ENCODE measurements at regions not wholly inside any gene's neighbourhood (a gene's known extent, or its start where the extent isn't known, plus 50 kb on each side); places are given as distances from the start of the nearest gene placed in this dataset.
A peak's percentile ranks its signal among the peaks of the same experiment; 100 is the strongest.
"Not testable (repeated sequence)": the region's sequence is repeated elsewhere in the genome, so short reads cannot be mapped to it uniquely, and the experiment has no call there.

- H3K9me3 ChIP-seq (ENCODE audit: control insufficient read depth in 2 of 3, low read length in 3 of 3); H3K36me3 ChIP-seq (ENCODE audit: control insufficient read depth in 2 of 3, insufficient read depth in 3 of 3, low read length in 3 of 3); POLR2A ChIA-PET; H3K9me3 Mint-ChIP-seq; H3K27ac Mint-ChIP-seq; H3K4me3 Mint-ChIP-seq; H3K4me1 ChIP-seq (ENCODE audit: control insufficient read depth in 2 of 2, insufficient read depth in 2 of 2, low read length in 2 of 2); H3K4me3 ChIP-seq (ENCODE audit: low read length); ATAC-seq; H3K27me3 ChIP-seq (ENCODE audit: control insufficient read depth in 2 of 2, insufficient read depth in 2 of 2, low read length in 2 of 2); CTCF ChIA-PET; H3K27ac ChIP-seq (ENCODE audit: low read depth, low read length); intact Hi-C loops (cut with micrococcal nuclease); H3K36me3 Mint-ChIP-seq; H3K4me1 Mint-ChIP-seq; DNase-seq: not testable (repeated sequence)
- peaks cover 0 to 32% (median 0%) of the 10 kb centered on the region in 5 donors for H3K27me3 Mint-ChIP-seq
Measured at GRCh38 chr17:15872677-15873076, 72.3 kb upstream of the ADORA2B start.

GRCh38 chr17:15877882-15878500, 66.9 kb upstream of the ADORA2B start:
- H3K9me3 ChIP-seq (ENCODE audit: control insufficient read depth in 2 of 3, low read length in 3 of 3); DNase-seq; H3K9me3 Mint-ChIP-seq; ATAC-seq; H3K4me3 Mint-ChIP-seq; H3K27ac ChIP-seq (ENCODE audit: low read depth, low read length); H3K36me3 ChIP-seq (ENCODE audit: control insufficient read depth in 2 of 3, insufficient read depth in 3 of 3, low read length in 3 of 3); H3K4me1 ChIP-seq (ENCODE audit: control insufficient read depth in 2 of 2, insufficient read depth in 2 of 2, low read length in 2 of 2); H3K36me3 Mint-ChIP-seq; H3K27ac Mint-ChIP-seq; CTCF ChIA-PET; intact Hi-C loops (cut with micrococcal nuclease); H3K4me1 Mint-ChIP-seq; H3K27me3 ChIP-seq (ENCODE audit: control insufficient read depth in 2 of 2, insufficient read depth in 2 of 2, low read length in 2 of 2); POLR2A ChIA-PET; H3K4me3 ChIP-seq (ENCODE audit: low read length): not testable (repeated sequence)
- peaks cover 0 to 19% (median 0%) of the 10 kb centered on the region in 5 donors for H3K27me3 Mint-ChIP-seq

- no peak for DNase-seq
- peaks cover 0 to 6% of the 10 kb centered on the region in 2 donors for H3K4me1 ChIP-seq (ENCODE audit: control insufficient read depth in 2 of 2, insufficient read depth in 2 of 2, low read length in 2 of 2)
- no peak overlapping the region for H3K4me3 Mint-ChIP-seq
- no peaks in the 10 kb centered on the region for H3K9me3 ChIP-seq (ENCODE audit: control insufficient read depth in 2 of 3, low read length in 3 of 3)
- H3K36me3 Mint-ChIP-seq: no peaks in the 10 kb centered on the region
- POLR2A ChIA-PET: no interaction called here
- ATAC-seq: no peak
- H3K27ac ChIP-seq (ENCODE audit: low read depth, low read length): no peak overlapping the region
- intact Hi-C loops (cut with micrococcal nuclease): no loop called here
- no peaks in the 10 kb centered on the region for H3K36me3 ChIP-seq (ENCODE audit: control insufficient read depth in 2 of 3, insufficient read depth in 3 of 3, low read length in 3 of 3)
- peaks cover 0 to under 1% (median 0%) of the 10 kb centered on the region in 5 donors for H3K27me3 Mint-ChIP-seq
- H3K4me3 ChIP-seq (ENCODE audit: low read length): no peak overlapping the region
- no peaks in the 10 kb centered on the region for H3K27me3 ChIP-seq (ENCODE audit: control insufficient read depth in 2 of 2, insufficient read depth in 2 of 2, low read length in 2 of 2)
- H3K27ac Mint-ChIP-seq: no peak overlapping the region
- no peaks in the 10 kb centered on the region for H3K9me3 Mint-ChIP-seq
- CTCF ChIA-PET: no interaction called here
- peaks cover 10 to 18% (median 11%) of the 10 kb centered on the region in 7 donors for H3K4me1 Mint-ChIP-seq
Measured at GRCh38 chr17:15882058-15882720, 62.7 kb upstream of the ADORA2B start.

- no peaks in the 10 kb centered on the region for H3K36me3 Mint-ChIP-seq
- Histone ChIP-seq H3K27me3 (ENCODE audit: control insufficient read depth in 2 of 2, insufficient read depth in 2 of 2, low read length in 2 of 2) (no peaks in the 10 kb centered on the region), H3K4me1 (ENCODE audit: control insufficient read depth in 2 of 2, insufficient read depth in 2 of 2, low read length in 2 of 2) (peaks cover 0 to 9% of the 10 kb centered on the region in 2 donors), H3K4me3 (ENCODE audit: low read length) (no peak overlapping the region), H3K27ac (ENCODE audit: low read depth, low read length) (no peak overlapping the region), H3K9me3 (ENCODE audit: control insufficient read depth in 2 of 3, low read length in 3 of 3) (no peaks in the 10 kb centered on the region), H3K36me3 (ENCODE audit: control insufficient read depth in 2 of 3, insufficient read depth in 3 of 3, low read length in 3 of 3) (no peaks in the 10 kb centered on the region)
- intact Hi-C loops (cut with micrococcal nuclease): no loop called here
- CTCF ChIA-PET: no interaction called here
- H3K27ac Mint-ChIP-seq: no peak overlapping the region
- H3K27me3 Mint-ChIP-seq: no peaks in the 10 kb centered on the region
- no peak for DNase-seq
- peaks cover 12 to 22% (median 15%) of the 10 kb centered on the region in 7 donors for H3K4me1 Mint-ChIP-seq
- H3K4me3 Mint-ChIP-seq: no peak overlapping the region
- H3K9me3 Mint-ChIP-seq: no peaks in the 10 kb centered on the region
- ATAC-seq: no peak
- POLR2A ChIA-PET: no interaction called here
Measured at GRCh38 chr17:15882777-15883176, 62.2 kb upstream of the ADORA2B start.

GRCh38 chr17:15883617-15884111, 61.3 kb upstream of the ADORA2B start:
- H3K9me3 Mint-ChIP-seq: no peaks in the 10 kb centered on the region
- H3K4me1 Mint-ChIP-seq: peaks cover 12 to 23% (median 15%) of the 10 kb centered on the region in 7 donors
- intact Hi-C loops (cut with micrococcal nuclease): no loop called here
- ChIA-PET CTCF (interaction anchor here (0.7 kb wide), 1 partner anchor 431 kb away, joined by 3 read pairs; no protein-coding TSS in a partner anchor), POLR2A (no interaction called here)
- peak; percentile 83 for ATAC-seq
- no peaks in the 10 kb centered on the region for H3K9me3 ChIP-seq (ENCODE audit: control insufficient read depth in 2 of 3, low read length in 3 of 3)
- DNase-seq: no peak
- H3K4me1 ChIP-seq (ENCODE audit: control insufficient read depth in 2 of 2, insufficient read depth in 2 of 2, low read length in 2 of 2): peaks cover 0 to 9% of the 10 kb centered on the region in 2 donors
- H3K27me3 Mint-ChIP-seq: no peaks in the 10 kb centered on the region
- no peak overlapping the region for H3K4me3 Mint-ChIP-seq
- H3K27ac ChIP-seq (ENCODE audit: low read depth, low read length): no peak overlapping the region
- H3K27me3 ChIP-seq (ENCODE audit: control insufficient read depth in 2 of 2, insufficient read depth in 2 of 2, low read length in 2 of 2): no peaks in the 10 kb centered on the region
- H3K4me3 ChIP-seq (ENCODE audit: low read length): no peak overlapping the region
- no peaks in the 10 kb centered on the region for H3K36me3 ChIP-seq (ENCODE audit: control insufficient read depth in 2 of 3, insufficient read depth in 3 of 3, low read length in 3 of 3)
- H3K36me3 Mint-ChIP-seq: no peaks in the 10 kb centered on the region
- H3K27ac Mint-ChIP-seq: no peak overlapping the region

- no peak overlapping the region for H3K27ac ChIP-seq (ENCODE audit: low read depth, low read length)
- peaks cover 12 to 23% (median 15%) of the 10 kb centered on the region in 7 donors for H3K4me1 Mint-ChIP-seq
- H3K9me3 Mint-ChIP-seq: no peaks in the 10 kb centered on the region
- no peak overlapping the region for H3K27ac Mint-ChIP-seq
- no peaks in the 10 kb centered on the region for H3K27me3 Mint-ChIP-seq
- ChIA-PET CTCF (no interaction called here), POLR2A (no interaction called here)
- no peak overlapping the region for H3K4me3 Mint-ChIP-seq
- no peaks in the 10 kb centered on the region for H3K36me3 ChIP-seq (ENCODE audit: control insufficient read depth in 2 of 3, insufficient read depth in 3 of 3, low read length in 3 of 3)
- DNase-seq (no peak), ATAC-seq (no peak)
- H3K27me3 ChIP-seq (ENCODE audit: control insufficient read depth in 2 of 2, insufficient read depth in 2 of 2, low read length in 2 of 2): no peaks in the 10 kb centered on the region
- no peaks in the 10 kb centered on the region for H3K9me3 ChIP-seq (ENCODE audit: control insufficient read depth in 2 of 3, low read length in 3 of 3)
- no peaks in the 10 kb centered on the region for H3K36me3 Mint-ChIP-seq
- H3K4me3 ChIP-seq (ENCODE audit: low read length): no peak overlapping the region
- peaks cover 0 to 9% of the 10 kb centered on the region in 2 donors for H3K4me1 ChIP-seq (ENCODE audit: control insufficient read depth in 2 of 2, insufficient read depth in 2 of 2, low read length in 2 of 2)
- intact Hi-C loops (cut with micrococcal nuclease): no loop called here
Measured at GRCh38 chr17:15884731-15885130, 60.2 kb upstream of the ADORA2B start.

GRCh38 chr17:15885770-15886169, 59.2 kb upstream of the ADORA2B start:
- H3K4me3 Mint-ChIP-seq: no peak overlapping the region
- no peaks in the 10 kb centered on the region for H3K27me3 Mint-ChIP-seq
- Histone ChIP-seq H3K27me3 (ENCODE audit: control insufficient read depth in 2 of 2, insufficient read depth in 2 of 2, low read length in 2 of 2) (no peaks in the 10 kb centered on the region), H3K27ac (ENCODE audit: low read depth, low read length) (no peak overlapping the region), H3K9me3 (ENCODE audit: control insufficient read depth in 2 of 3, low read length in 3 of 3) (no peaks in the 10 kb centered on the region), H3K4me3 (ENCODE audit: low read length) (no peak overlapping the region), H3K4me1 (ENCODE audit: control insufficient read depth in 2 of 2, insufficient read depth in 2 of 2, low read length in 2 of 2) (peaks cover 0 to 9% of the 10 kb centered on the region in 2 donors), H3K36me3 (ENCODE audit: control insufficient read depth in 2 of 3, insufficient read depth in 3 of 3, low read length in 3 of 3) (no peaks in the 10 kb centered on the region)
- ChIA-PET CTCF (no interaction called here), POLR2A (no interaction called here)
- H3K4me1 Mint-ChIP-seq: peaks cover 12 to 23% (median 15%) of the 10 kb centered on the region in 7 donors
- no peaks in the 10 kb centered on the region for H3K9me3 Mint-ChIP-seq
- no peaks in the 10 kb centered on the region for H3K36me3 Mint-ChIP-seq
- intact Hi-C loops (cut with micrococcal nuclease): no loop called here
- ATAC-seq (no peak), DNase-seq (no peak)
- H3K27ac Mint-ChIP-seq: peak overlapping the region in 2 of 9 donors; percentile 20 to 78

All from naive thymus-derived CD4-positive, alpha-beta T cell (primary cell).